Lower leg skin (tissue), 3 donors: ENCODE measurements at regions not wholly inside any gene's neighbourhood (a gene's known extent, or its start where the extent isn't known, plus 50 kb on each side); places are given as distances from the start of the nearest gene placed in this dataset.

Experiments
- CTCF ChIP-seq, 3 donors: fragments of 450-650 bp; IDR thresholded peaks; one replicate each; pipeline ENCODE4 v1.5.1; 2016; ENCODE audit warnings: antibody characterized with exemption in 3 of 3, mild to moderate bottlenecking in 3 of 3, moderate library complexity in 2 of 3
- POLR2A ChIP-seq, 2 donors: fragments of 450-650 bp; IDR thresholded peaks; one replicate each; pipeline ENCODE4 v1.6.1; 2016 to 2017; ENCODE audit warnings: antibody characterized with exemption in 2 of 2, mild to moderate bottlenecking in 1 of 2, moderate library complexity in 1 of 2

- TF ChIP-seq CTCF (IDR thresholded peaks at IDR 0.05) (no peak), POLR2A (IDR thresholded peaks at IDR 0.05) (no peak)
Measured at GRCh38 chr11:43197379-43197778, 114.4 kb upstream of the API5 start.
